ENCODE measurements at regions not wholly inside any gene's neighbourhood (a gene's known extent, or its start where the extent isn't known, plus 50 kb on each side); places are given as distances from the start of the nearest gene placed in this dataset.

- no peak for DNase-seq (ENCODE audit: low read depth in 4 of 4, low spot score in 3 of 4)
Observed at GRCh38 chr19:30208436-30209060, 163.6 kb upstream of the ZNF536 start.

GRCh38 chr19:30209617-30210600 is 162.3 kb upstream of the ZNF536 start:
- DNase-seq (ENCODE audit: low read depth in 4 of 4, low spot score in 3 of 4) = no peak

GRCh38 chr19:30212574-30212973 is 159.6 kb upstream of the ZNF536 start:
- no peak for DNase-seq (ENCODE audit: low read depth in 4 of 4, low spot score in 3 of 4)

GRCh38 chr19:30214651-30215051 is 157.5 kb upstream of the ZNF536 start:
- no peak for DNase-seq (ENCODE audit: low read depth in 4 of 4, low spot score in 3 of 4)

GRCh38 chr19:30215248-30215647 is 156.9 kb upstream of the ZNF536 start:
- DNase-seq (ENCODE audit: low read depth in 4 of 4, low spot score in 3 of 4) = no peak

- no peak for DNase-seq (ENCODE audit: low read depth in 4 of 4, low spot score in 3 of 4)
Observed at GRCh38 chr19:30216453-30216852, 155.7 kb upstream of the ZNF536 start.

GRCh38 chr19:30217461-30217860 is 154.7 kb upstream of the ZNF536 start:
- DNase-seq (ENCODE audit: low read depth in 4 of 4, low spot score in 3 of 4) = no peak

- DNase-seq (ENCODE audit: low read depth in 4 of 4, low spot score in 3 of 4) = no peak
Observed at GRCh38 chr19:30219702-30220101, 152.5 kb upstream of the ZNF536 start.

GRCh38 chr19:30221176-30221575 is 151.0 kb upstream of the ZNF536 start:
- DNase-seq (ENCODE audit: low read depth in 4 of 4, low spot score in 3 of 4) = no peak

- DNase-seq (ENCODE audit: low read depth in 4 of 4, low spot score in 3 of 4) = no peak
Observed at GRCh38 chr19:30222428-30222873, 149.7 kb upstream of the ZNF536 start.

GRCh38 chr19:30222992-30223865 is 149.0 kb upstream of the ZNF536 start:
- no peak for DNase-seq (ENCODE audit: low read depth in 4 of 4, low spot score in 3 of 4)

GRCh38 chr19:30223866-30224688 is 148.1 kb upstream of the ZNF536 start:
- DNase-seq (ENCODE audit: low read depth in 4 of 4, low spot score in 3 of 4) = no peak

- no peak for DNase-seq (ENCODE audit: low read depth in 4 of 4, low spot score in 3 of 4)
Observed at GRCh38 chr19:30224689-30225606, 147.2 kb upstream of the ZNF536 start.

GRCh38 chr19:30225676-30226463 is 146.3 kb upstream of the ZNF536 start:
- no peak for DNase-seq (ENCODE audit: low read depth in 4 of 4, low spot score in 3 of 4)

- DNase-seq (ENCODE audit: low read depth in 4 of 4, low spot score in 3 of 4) = no peak
Observed at GRCh38 chr19:30226464-30227011, 145.6 kb upstream of the ZNF536 start.

- DNase-seq (ENCODE audit: low read depth in 4 of 4, low spot score in 3 of 4) = no peak
Observed at GRCh38 chr19:30227012-30227621, 145.1 kb upstream of the ZNF536 start.

GRCh38 chr19:30227661-30228112 is 144.5 kb upstream of the ZNF536 start:
- no peak for DNase-seq (ENCODE audit: low read depth in 4 of 4, low spot score in 3 of 4)
